ENCODE measurements at regions not wholly inside any gene's neighbourhood (a gene's known extent, or its start where the extent isn't known, plus 50 kb on each side); places are given as distances from the start of the nearest gene placed in this dataset.
A peak's percentile ranks its signal among the peaks of the same experiment; 100 is the strongest.

DNA sequence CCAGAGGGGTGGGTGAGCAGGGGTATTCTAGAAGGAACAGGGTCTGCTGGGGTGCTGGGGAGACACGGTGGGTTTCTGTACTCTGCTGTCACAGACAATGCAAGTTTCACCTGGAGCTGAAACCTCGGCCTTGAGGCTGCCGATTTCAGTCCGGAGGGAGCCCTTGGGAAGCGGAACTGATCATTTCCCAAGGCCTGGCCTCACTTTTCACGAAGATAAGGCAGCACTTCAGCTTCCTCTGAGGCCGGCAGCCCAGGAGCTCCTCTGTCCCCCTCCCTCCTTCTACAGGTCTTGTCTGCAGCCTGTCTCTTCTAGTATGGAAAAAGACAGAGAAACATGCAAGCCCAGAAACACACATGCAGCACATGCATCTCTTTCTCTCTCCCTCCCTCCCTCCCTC lies 242.1 kb downstream of the CDC5L start:
- H3K9ac ChIP-seq (ENCODE audit: low read length) = no peak overlapping the region
- H2AFZ ChIP-seq (ENCODE audit: low read depth, low read length) = no peak overlapping the region
- H4K20me1 ChIP-seq (ENCODE audit: insufficient read depth) = no peaks in the 10 kb centered on the region
- TF ChIP-seq POLR2AphosphoS5 (IDR thresholded peaks at IDR 0.05) (no peak), SMC3 (conservative IDR thresholded peaks at IDR 0.05; ENCODE audit: poor library complexity) (no peak), RAD21 (conservative IDR thresholded peaks at IDR 0.05) (no peak), TAF1 (IDR thresholded peaks at IDR 0.05; ENCODE audit: low read depth) (no peak), EP300 (conservative IDR thresholded peaks at IDR 0.05; ENCODE audit: poor library complexity, severe bottlenecking) (no peak), EZH2 (IDR thresholded peaks at IDR 0.05; ENCODE audit: borderline replicate concordance, insufficient read depth, low read length, poor library complexity, severe bottlenecking) (no peak), MXI1 (conservative IDR thresholded peaks at IDR 0.05; ENCODE audit: poor library complexity, severe bottlenecking) (no peak)
- TF ChIP-seq, protein P1, sequence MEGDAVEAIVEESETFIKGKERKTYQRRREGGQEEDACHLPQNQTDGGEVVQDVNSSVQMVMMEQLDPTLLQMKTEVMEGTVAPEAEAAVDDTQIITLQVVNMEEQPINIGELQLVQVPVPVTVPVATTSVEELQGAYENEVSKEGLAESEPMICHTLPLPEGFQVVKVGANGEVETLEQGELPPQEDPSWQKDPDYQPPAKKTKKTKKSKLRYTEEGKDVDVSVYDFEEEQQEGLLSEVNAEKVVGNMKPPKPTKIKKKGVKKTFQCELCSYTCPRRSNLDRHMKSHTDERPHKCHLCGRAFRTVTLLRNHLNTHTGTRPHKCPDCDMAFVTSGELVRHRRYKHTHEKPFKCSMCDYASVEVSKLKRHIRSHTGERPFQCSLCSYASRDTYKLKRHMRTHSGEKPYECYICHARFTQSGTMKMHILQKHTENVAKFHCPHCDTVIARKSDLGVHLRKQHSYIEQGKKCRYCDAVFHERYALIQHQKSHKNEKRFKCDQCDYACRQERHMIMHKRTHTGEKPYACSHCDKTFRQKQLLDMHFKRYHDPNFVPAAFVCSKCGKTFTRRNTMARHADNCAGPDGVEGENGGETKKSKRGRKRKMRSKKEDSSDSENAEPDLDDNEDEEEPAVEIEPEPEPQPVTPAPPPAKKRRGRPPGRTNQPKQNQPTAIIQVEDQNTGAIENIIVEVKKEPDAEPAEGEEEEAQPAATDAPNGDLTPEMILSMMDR (IDR thresholded peaks at IDR 0.05; ENCODE audit: poor library complexity, severe bottlenecking) = no peak
- TF ChIP-seq, protein P2, sequence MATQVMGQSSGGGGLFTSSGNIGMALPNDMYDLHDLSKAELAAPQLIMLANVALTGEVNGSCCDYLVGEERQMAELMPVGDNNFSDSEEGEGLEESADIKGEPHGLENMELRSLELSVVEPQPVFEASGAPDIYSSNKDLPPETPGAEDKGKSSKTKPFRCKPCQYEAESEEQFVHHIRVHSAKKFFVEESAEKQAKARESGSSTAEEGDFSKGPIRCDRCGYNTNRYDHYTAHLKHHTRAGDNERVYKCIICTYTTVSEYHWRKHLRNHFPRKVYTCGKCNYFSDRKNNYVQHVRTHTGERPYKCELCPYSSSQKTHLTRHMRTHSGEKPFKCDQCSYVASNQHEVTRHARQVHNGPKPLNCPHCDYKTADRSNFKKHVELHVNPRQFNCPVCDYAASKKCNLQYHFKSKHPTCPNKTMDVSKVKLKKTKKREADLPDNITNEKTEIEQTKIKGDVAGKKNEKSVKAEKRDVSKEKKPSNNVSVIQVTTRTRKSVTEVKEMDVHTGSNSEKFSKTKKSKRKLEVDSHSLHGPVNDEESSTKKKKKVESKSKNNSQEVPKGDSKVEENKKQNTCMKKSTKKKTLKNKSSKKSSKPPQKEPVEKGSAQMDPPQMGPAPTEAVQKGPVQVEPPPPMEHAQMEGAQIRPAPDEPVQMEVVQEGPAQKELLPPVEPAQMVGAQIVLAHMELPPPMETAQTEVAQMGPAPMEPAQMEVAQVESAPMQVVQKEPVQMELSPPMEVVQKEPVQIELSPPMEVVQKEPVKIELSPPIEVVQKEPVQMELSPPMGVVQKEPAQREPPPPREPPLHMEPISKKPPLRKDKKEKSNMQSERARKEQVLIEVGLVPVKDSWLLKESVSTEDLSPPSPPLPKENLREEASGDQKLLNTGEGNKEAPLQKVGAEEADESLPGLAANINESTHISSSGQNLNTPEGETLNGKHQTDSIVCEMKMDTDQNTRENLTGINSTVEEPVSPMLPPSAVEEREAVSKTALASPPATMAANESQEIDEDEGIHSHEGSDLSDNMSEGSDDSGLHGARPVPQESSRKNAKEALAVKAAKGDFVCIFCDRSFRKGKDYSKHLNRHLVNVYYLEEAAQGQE (IDR thresholded peaks at IDR 0.05; ENCODE audit: borderline replicate concordance) = no peak
- no peaks in the 10 kb centered on the region for H3K79me2 ChIP-seq (replicated peaks; ENCODE audit: insufficient read depth, low read length)
- H3K9me3 ChIP-seq (ENCODE audit: low read length) = no peaks in the 10 kb centered on the region
- no peaks in the 10 kb centered on the region for H3F3A ChIP-seq (ENCODE audit: insufficient read depth, low read length, poor library complexity, severe bottlenecking)
- no peak overlapping the region for H3K4me3 ChIP-seq (ENCODE audit: low read length)
- H3K27ac ChIP-seq (ENCODE audit: low read length) = no peak overlapping the region
- H3K36me3 ChIP-seq (ENCODE audit: insufficient read depth, low read length) = no peaks in the 10 kb centered on the region
- no peak overlapping the region for H3K4me2 ChIP-seq (ENCODE audit: low read length)
- no peaks in the 10 kb centered on the region for H3K9me2 ChIP-seq (ENCODE audit: insufficient read depth, low read length)
- H3K27me3 ChIP-seq (ENCODE audit: insufficient read depth, low read depth, low read length) = no peaks in the 10 kb centered on the region

GRCh38 chr6:44630125-44631028 lies 242.9 kb downstream of the CDC5L start:
- Histone ChIP-seq H3K27me3 (ENCODE audit: insufficient read depth, low read depth, low read length) (no peaks in the 10 kb centered on the region), H3K4me2 (ENCODE audit: low read length) (no peak overlapping the region), H3K9me2 (ENCODE audit: insufficient read depth, low read length) (no peaks in the 10 kb centered on the region), H4K20me1 (ENCODE audit: insufficient read depth) (no peaks in the 10 kb centered on the region), H3K79me2 (replicated peaks; ENCODE audit: insufficient read depth, low read length) (no peaks in the 10 kb centered on the region), H2AFZ (ENCODE audit: low read depth, low read length) (no peak overlapping the region), H3K36me3 (ENCODE audit: insufficient read depth, low read length) (no peaks in the 10 kb centered on the region), H3K9ac (ENCODE audit: low read length) (no peak overlapping the region), H3K9me3 (ENCODE audit: low read length) (no peaks in the 10 kb centered on the region), H3K27ac (ENCODE audit: low read length) (no peak overlapping the region), H3K4me3 (ENCODE audit: low read length) (no peak overlapping the region), H3F3A (ENCODE audit: insufficient read depth, low read length, poor library complexity, severe bottlenecking) (no peaks in the 10 kb centered on the region)
- TF ChIP-seq MXI1 (conservative IDR thresholded peaks at IDR 0.05; ENCODE audit: poor library complexity, severe bottlenecking) = no peak
- no peak for TF ChIP-seq POLR2AphosphoS5 (IDR thresholded peaks at IDR 0.05)
- peak; percentile 26 for TF ChIP-seq SMC3 (conservative IDR thresholded peaks at IDR 0.05; ENCODE audit: poor library complexity)
- TF ChIP-seq RAD21 (conservative IDR thresholded peaks at IDR 0.05) = peak; percentile 52
- TF ChIP-seq, protein P1 (IDR thresholded peaks at IDR 0.05; ENCODE audit: poor library complexity, severe bottlenecking) = peak; percentile 50

Measured in neural cell (in vitro differentiated cells).